Stomach (tissue), 4 donors: ENCODE measurements at regions not wholly inside any gene's neighbourhood (a gene's known extent, or its start where the extent isn't known, plus 50 kb on each side); places are given as distances from the start of the nearest gene placed in this dataset.

Source experiments
- POLR2AphosphoS5 ChIP-seq, 3 donors: sonication (generic); formaldehyde crosslinking; IDR thresholded peaks; one replicate each; pipeline ENCODE4 v1.6.1; 2016; ENCODE audit warnings: antibody characterized with exemption in 3 of 3
- TF ChIP-seq, protein P1 (sequence below), 7 experiments: fragments of 450-650 bp in 4 of 7; fragments of 200-600 bp in 3 of 7; sonication (generic) in 3 of 7; IDR thresholded peaks; one replicate each; pipeline ENCODE4 v1.5.1; 2016 to 2019; ENCODE audit warnings: antibody characterized with exemption in 7 of 7, control low read depth in 2 of 7, mild to moderate bottlenecking in 1 of 7

- TF ChIP-seq, protein P1, sequence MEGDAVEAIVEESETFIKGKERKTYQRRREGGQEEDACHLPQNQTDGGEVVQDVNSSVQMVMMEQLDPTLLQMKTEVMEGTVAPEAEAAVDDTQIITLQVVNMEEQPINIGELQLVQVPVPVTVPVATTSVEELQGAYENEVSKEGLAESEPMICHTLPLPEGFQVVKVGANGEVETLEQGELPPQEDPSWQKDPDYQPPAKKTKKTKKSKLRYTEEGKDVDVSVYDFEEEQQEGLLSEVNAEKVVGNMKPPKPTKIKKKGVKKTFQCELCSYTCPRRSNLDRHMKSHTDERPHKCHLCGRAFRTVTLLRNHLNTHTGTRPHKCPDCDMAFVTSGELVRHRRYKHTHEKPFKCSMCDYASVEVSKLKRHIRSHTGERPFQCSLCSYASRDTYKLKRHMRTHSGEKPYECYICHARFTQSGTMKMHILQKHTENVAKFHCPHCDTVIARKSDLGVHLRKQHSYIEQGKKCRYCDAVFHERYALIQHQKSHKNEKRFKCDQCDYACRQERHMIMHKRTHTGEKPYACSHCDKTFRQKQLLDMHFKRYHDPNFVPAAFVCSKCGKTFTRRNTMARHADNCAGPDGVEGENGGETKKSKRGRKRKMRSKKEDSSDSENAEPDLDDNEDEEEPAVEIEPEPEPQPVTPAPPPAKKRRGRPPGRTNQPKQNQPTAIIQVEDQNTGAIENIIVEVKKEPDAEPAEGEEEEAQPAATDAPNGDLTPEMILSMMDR (IDR thresholded peaks at IDR 0.05) = no peak
- TF ChIP-seq POLR2AphosphoS5 (IDR thresholded peaks at IDR 0.05) = no peak
Observed at GRCh38 chr1:98049370-98050135, 128.7 kb upstream of the DPYD start.
